ENCODE measurements at regions not wholly inside any gene's neighbourhood (a gene's known extent, or its start where the extent isn't known, plus 50 kb on each side); places are given as distances from the start of the nearest gene placed in this dataset.

DNA sequence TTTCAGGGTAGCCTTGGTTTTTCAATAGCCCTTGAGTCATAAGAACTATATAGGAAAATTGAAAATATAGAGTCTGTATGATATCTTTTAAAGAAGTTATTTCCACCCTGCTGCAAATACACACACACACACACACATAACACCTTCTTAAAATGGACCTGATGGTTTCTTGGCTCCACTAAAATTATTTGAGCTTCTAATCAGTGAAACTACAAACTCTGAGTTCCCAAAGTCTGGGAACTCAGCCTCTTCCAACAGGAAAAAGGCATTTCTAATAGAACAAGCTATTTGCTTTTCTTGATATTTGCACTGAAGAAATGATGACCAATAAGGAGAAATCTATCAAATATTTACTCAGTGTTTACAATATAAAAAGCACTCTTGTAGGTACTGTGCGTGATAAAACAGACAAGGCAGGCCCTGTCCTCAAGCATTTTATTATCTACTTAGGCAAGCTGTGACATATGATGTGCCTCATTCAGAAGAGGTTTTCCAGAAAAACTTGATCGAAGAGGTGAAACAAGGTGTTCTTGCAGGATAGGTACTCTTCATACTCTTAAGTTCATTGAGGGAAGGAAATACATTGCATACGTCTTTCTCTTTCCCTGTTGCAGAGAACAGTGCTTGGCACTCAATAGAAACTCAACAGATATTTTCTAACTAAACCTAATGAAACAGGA, 88.6 kb downstream of the MGST1 start:
- TF ChIP-seq, protein P1, sequence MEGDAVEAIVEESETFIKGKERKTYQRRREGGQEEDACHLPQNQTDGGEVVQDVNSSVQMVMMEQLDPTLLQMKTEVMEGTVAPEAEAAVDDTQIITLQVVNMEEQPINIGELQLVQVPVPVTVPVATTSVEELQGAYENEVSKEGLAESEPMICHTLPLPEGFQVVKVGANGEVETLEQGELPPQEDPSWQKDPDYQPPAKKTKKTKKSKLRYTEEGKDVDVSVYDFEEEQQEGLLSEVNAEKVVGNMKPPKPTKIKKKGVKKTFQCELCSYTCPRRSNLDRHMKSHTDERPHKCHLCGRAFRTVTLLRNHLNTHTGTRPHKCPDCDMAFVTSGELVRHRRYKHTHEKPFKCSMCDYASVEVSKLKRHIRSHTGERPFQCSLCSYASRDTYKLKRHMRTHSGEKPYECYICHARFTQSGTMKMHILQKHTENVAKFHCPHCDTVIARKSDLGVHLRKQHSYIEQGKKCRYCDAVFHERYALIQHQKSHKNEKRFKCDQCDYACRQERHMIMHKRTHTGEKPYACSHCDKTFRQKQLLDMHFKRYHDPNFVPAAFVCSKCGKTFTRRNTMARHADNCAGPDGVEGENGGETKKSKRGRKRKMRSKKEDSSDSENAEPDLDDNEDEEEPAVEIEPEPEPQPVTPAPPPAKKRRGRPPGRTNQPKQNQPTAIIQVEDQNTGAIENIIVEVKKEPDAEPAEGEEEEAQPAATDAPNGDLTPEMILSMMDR (conservative IDR thresholded peaks at IDR 0.05 in 1 of 2, IDR thresholded peaks at IDR 0.05 in 1 of 2; ENCODE audit: low read depth in 1 of 2, low read length in 2 of 2), result no peak
- TF ChIP-seq EZH2 (IDR thresholded peaks at IDR 0.05; ENCODE audit: low read length, missing control alignments), result no peak
